Hematopoietic multipotent progenitor cell treated with erythropoietin and hydrocortisone succinate and interleukin-3 and kit ligand, for 15 days (in vitro differentiated cells): ENCODE measurements at regions not wholly inside any gene's neighbourhood (a gene's known extent, or its start where the extent isn't known, plus 50 kb on each side); places are given as distances from the start of the nearest gene placed in this dataset.

Source experiments
- DNase-seq: peaks from one replicate; pipeline ENCODE4 v3.0.0-alpha.2; 2015; ENCODE audit warnings: low spot score

DNA sequence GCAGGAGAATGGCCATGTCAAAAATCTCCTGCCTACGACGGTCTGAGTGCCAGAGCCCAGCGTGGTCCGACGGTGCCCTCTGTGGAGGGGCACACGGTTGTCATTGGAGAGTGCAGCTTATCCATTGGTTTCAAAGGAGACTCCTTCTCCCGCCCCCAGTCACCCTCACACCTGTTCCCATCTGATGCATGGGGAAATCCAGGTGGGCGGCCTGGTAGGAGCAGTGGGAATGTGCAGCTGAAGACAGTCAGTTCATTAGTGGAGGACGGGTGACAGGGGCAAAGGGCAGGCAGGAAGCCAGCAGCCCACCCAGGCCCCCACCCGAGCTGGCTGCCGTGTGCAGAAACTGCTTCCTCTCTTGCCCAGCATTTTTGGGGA is 162.3 kb downstream of the IRF8 start:
- DNase-seq = no peak

DNA sequence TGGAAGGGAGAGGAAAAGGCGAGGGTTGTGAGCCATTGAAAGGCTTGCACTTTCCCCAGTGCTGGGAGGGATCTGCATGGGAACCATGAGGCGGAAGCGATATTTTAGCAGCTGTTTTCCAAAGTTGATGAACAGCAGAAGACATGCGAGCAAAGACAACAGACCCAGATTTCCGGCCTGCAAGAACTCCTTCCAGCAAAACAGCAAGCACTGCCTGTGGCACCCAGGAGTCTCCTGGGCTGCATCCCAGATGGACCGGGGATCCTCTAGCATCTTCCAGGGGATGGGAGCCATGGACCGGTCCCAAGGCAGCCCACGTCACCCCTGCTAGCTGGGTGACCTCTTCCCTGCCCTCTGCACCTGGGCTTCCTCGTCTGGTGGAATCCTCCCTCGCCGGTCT is 162.8 kb downstream of the IRF8 start:
- DNase-seq = no peak

DNA sequence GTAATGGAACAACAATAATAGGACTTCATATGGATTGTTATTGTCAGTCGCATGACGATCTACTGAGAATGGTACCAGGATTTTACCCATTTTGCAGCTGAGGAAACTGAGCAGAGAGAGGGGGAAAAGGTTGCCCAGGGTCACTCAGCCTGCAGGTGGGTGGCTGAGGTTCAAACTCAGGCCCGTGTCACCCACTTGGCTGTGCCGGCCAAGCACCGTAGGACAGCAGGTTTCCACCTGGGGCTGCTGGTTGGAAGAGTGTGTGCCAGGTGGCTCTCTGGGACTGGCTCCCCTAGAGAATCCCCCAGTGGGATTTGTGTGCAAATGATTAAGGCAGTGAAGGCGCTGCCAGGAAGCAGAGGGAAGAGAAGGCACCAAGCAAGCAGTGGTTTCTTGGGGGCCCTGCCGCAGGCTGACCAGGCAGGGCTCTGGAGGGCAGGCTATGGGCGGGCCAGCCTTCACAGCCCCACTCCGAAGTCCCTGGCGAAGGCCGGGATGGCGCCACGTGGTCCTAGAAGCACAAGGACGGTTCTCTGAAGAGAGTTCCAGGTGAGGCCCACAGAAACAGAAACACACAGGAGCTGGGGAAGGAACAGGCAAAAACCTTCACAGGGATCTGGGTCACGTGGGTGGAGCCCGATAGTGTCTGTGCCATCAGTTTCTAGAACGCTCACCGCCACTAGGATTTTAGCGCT is 163.5 kb downstream of the IRF8 start:
- no peak for DNase-seq

DNA sequence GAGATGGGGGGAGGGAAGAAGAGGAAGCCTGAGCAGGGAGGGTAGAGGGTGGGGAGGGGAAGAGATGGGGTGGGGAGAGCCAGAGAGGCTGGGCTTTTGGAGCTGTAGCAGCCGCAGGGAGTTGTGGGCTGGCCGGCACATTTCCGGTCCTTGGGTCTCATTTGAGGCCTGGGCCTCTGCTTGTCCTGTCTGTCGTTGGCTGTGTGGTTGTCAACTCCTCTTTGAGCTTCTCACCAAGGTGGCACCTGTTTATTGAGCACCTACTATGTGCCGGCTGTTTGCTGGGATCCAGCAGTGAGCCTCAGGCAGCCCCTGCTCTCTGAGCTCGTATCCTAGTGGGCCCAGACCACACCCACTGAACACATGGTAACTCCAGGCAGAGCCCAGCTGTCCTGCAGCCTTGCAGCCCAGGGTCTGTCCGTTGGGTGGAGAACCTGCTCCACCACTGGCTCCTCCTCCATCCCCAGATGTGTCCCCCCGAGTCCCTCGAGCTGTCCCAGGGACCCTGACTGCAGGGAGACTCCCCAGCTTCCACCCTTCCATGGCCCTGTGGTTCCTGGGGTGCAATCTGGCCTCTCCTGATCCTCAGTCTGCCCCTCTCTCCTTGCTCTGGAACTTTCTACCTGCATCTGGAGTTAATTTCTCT is 164.9 kb downstream of the IRF8 start:
- no peak for DNase-seq

DNA sequence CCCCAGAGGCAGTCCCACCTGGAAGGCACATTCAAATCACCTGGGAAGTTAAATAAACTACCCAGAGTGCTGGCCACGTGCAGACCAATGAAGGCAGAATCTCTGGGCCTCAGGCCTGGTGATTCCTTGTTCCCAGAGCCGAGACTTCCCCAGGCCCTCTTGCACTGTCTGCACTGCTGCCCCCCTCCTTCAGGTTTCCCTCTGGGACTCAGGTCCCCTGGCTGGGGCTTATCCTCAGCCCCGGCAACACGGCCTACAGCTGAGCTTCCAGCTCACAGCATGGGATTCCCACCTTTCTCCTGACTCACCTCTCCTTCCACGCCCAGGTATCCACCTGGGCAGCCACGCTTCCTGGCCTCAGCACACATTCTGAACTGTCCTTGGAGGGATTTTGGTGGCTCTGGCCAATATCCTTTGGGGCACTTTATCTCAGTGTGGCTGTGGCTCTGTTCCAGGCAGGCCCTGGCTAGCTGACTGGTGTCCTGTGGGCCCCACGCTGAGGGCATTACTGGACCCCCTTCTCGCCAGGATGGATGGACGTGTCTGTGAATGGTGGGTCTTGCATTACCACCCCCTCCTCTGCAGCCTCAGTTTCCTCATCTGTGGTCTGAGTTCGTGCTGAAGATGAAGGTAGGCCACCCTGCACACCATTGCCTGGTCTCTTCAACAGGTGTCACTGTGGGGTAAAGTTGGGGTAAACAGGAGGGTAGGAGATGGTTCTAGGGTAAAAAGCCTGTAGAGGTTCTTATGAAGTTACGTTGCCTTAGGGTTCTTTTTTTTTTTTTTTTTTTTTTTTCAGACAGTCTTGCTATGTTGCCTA is 165.7 kb downstream of the IRF8 start:
- no peak for DNase-seq

DNA sequence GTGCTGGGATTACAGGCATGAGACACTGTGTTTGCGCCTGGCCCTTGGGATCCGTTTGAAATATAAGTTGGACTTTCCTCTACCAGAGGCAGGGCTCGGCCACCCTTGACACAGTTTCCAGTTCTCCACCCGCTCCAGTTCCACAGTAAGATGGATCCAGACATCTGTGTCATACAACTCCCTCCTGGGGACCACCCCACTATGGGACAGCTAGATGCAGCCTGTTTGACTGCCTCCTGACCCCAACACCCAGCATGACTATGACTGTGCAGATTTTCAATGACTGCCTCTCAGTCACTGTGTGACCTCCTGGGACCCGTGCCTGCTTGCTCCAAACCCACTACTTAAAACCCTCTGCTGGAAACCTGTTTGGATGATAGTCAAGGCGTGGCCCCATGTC is 166.7 kb downstream of the IRF8 start:
- peak; percentile 46 for DNase-seq

DNA sequence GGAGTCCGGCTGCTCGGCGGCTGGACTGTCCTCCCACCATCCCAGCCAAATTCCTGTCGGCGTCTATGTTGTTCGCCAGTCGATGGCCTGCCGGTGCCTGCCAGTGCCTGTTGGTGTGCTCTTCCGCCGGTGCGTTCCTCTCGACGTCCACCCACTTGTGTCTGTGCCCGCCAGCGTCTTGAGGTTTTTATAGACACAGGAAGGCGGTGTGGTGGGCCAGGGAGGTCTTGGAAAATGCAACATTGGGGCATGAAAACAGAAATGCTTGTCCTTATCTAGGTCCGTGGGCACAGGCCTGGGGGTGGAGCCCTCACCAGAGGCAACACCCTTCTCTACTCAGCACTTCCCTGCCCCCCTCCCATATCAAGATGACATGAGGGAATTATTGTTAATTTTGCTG is 167.8 kb downstream of the IRF8 start:
- peak; percentile 77 for DNase-seq

DNA sequence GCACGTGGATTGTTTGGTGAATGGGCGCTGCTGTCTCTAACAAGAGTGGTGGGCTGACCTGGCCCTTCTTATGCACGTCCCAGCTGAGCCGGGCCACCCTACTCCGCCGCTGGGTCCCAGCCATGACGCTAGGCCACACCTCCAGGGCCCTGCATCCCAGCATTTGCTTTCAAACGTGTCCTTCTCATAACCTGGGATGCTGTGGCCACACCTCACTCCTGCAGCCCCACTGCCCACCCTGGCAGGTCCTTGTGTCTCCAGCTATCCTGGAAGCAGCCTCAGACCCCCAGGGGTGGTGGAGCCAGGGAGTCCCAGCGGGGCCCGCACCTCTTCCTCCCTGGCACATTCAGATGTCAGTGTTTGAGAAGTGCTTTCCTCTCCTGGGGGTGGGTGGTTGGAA is 168.6 kb downstream of the IRF8 start:
- no peak for DNase-seq

DNA sequence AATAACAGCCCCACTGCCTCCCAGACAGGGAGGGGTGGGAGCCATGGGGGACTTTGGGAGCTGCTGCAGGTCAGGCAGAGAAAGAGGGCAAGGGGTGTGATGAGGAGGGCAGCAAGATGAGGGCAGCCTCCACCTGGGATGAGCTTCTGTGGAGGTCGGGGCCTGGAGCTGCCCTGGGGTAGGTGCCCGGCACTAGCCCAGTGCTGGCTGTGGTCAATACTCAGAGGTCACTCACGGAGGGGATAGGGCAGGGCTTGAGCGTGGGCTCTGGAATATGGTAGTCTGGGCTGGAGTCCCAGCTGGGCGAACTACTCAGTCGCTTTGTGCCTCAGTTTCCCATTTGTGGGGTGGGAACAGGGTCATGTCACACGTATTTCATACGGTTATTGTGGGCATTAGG is 169.0 kb downstream of the IRF8 start:
- DNase-seq = no peak

DNA sequence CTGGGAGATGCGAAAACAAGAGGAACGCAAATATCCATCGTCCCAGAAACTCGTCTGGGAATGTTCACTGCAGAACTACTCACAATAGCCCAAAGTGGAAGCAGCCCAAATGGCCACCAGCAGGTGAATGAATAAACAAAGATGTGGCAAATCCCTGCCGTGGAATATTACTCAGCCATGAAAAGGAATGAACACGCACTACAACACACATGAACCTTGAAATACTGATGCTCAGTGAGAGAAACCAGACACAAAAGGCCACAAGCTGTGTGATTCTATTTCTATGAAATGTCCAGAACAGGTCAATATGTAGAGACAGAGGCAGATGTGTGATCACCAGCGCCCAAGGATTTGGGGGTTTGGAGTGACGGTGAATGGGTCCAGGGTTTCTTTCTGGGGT is 169.8 kb downstream of the IRF8 start:
- DNase-seq = no peak

DNA sequence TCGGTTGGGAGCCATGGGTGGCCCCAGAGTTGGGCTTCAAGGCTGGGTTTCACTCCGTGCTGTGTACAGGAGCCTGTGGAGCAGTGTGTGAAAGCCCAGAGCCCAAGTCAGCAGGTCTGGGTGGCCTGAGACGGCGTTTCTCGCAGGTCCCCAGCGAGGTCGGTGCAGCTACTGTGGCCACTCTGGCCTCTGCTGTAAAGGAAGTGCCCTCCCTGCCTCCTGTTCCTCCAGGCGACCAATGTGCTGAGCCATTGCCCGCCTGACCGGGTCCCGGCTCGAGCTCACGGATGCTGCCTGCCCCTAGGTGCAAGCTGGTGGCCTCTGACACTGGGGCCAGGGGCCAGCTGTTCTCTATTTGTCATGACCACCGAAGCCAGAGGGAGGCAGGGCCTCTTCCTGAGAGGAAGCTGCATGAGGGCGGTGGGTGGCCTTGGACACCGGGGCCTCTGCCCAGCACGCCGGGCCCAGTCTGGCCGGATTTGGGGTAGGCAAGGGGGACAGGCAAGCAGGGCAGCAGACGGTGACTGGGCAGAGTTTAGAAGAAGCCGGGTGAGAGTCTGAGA is 170.9 kb downstream of the IRF8 start:
- no peak for DNase-seq

DNA sequence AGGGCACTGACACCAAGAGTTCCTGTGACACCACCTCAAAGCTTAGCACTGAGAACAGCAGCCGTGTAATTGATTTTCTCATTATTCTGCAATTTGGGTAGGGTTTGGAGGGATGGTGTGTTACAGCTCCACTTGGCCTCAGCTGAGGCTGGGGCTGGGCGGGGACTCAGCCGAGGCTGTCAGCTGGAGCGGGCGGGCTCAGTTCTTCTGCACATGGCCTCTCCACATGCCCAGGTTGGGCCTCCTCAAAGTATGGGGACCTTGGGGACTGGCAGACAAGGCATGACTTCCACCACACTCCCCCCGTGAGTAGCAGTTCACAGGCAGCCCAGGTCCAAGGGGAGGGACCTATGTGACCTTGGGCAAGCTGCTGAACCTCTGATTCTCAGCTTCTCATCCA is 171.5 kb downstream of the IRF8 start:
- no peak for DNase-seq

DNA sequence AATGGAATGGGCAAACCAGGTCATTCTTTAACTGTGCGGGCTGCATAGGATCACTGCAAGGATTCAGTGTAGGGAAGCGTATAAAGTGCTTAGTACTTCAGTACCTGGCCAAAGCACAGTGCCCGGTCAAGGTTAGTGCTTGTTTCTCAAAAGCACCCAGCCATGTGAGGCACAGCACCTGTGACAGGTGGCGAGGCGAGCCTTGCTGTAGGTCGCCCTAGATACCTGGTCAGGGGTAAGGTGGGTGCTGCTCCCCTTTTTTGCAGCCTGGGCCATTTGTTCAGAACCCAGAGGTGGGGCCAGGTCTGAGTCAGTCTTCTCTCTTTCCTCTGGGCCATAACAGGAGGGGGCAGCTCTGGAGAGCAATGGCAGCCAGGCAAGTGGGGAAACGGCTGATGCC is 172.0 kb downstream of the IRF8 start:
- no peak for DNase-seq

DNA sequence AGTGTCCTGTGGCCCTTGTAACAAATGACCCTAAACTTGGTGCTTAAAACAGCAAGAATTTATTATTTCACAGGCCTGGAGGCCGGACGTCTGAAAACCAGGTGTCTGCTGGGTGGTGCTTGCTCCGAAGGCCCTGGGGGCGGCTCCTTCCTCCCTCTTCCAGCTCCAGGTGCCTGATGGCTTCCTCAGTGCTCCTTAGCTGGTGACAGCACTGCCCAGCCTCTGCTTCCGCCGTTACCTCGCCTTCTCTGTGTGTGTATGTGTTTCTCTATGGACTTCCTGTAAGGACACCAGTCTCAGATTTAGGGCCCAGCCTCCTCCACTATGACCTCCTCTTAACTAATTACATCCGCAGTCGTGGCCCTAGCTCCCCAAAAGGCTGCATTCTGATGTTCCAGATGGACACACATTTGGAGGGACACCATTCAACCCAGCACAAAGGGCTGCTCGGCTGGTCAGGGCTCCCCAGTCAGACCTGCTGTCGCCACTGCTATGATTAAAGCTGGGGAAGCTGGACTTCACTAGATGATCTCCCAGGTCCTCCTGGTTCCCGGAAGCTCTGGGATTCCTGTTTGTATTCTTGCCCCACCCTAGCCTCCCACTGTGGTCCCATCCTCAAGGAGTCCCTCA is 172.8 kb downstream of the IRF8 start:
- DNase-seq = no peak

DNA sequence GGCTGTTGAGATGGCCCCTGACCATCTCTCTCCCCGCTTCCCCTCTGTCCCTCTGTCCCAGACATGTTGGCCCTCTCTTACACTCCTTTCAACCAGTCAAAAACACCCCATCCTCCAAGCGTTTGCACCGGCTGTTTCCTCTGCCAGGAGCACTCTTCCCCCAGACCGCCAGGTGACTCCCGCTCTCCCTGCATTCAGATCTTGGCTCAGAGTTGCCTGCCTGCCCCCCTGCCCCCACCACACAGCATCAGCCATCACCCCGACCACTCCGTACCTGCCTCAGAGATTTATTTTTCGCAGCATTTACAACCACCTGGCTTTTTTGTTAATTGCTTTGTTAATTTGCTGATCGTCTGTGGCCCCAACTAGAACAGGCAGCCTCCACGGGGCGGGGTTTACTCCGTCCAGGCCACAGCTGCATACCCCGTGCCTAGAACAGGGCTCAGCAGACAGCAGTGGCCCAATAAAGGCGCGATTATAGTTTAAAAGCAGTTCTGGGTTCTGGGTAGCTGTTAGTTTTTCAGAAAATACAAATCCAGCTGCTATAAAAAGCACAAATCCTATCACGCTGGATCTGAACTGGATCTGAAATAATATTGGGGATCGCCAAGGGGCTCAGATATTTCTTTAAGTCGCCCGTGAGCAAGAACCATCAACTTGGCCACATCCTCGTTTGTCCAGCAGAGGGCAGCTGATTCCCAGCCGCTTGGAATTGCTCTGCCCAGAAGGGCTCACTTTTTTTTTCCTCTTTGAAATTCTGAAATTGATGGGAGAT is 173.6 kb downstream of the IRF8 start:
- DNase-seq = peak; percentile 50

DNA sequence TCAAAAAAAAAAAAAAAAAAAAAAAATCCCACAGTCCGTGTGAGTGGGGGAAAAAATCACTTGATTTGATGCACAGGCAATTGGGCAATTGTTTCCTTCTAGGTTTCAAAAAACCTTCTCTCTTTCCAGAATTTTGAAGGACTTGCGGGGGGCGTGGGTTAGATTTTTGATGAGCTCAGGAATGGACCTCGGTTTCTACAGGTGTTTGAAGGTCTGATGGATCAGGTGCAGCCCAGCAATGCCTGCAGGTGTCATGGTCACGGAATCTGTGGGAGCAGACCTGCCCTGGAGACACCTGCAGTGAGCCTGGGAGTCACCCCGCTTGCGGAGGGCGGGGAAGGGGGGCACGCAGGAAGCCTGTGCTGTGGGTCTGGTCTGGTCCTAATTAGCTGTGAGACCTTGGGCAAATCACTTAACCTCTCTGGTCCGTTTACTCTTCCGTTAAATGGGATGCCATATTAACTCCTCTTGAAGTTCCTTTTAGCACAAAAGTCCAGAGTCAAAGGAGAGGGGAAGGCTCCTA is 174.2 kb downstream of the IRF8 start:
- DNase-seq = no peak

DNA sequence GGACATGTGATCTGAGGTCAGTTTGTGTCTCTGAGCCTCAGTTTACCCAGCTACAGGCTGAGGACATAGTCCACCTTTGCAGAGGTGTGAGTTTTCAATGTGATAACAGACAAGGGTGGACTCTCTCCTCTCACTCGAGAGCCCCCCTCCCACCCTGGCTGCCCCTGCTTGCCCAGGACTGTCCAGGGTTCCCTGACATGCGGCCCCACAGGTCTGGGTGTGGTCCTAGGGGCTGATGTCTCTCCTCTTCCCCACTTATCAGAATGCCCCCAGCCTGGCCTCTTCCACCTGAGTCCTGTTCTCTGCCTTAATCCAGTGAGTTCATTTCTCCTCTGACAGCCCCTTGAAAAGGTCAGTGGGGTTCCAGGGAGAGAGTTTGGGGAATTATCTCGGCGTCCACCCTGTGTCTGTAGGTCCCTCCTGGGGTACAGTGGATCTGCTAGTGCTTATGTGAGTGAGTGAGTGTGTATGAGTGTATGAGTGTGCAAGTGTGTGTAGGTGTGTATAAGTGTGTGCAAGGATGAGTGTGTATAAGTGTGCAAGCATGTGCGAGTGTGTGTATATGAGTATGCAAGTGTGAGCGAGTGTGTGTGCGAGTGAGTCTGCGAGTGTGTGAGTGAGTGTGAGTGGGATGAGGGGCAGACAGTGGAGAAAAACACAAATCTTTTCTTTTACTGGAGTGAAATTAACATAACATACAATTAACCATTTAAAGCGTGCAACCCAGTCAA is 175.0 kb downstream of the IRF8 start:
- no peak for DNase-seq

DNA sequence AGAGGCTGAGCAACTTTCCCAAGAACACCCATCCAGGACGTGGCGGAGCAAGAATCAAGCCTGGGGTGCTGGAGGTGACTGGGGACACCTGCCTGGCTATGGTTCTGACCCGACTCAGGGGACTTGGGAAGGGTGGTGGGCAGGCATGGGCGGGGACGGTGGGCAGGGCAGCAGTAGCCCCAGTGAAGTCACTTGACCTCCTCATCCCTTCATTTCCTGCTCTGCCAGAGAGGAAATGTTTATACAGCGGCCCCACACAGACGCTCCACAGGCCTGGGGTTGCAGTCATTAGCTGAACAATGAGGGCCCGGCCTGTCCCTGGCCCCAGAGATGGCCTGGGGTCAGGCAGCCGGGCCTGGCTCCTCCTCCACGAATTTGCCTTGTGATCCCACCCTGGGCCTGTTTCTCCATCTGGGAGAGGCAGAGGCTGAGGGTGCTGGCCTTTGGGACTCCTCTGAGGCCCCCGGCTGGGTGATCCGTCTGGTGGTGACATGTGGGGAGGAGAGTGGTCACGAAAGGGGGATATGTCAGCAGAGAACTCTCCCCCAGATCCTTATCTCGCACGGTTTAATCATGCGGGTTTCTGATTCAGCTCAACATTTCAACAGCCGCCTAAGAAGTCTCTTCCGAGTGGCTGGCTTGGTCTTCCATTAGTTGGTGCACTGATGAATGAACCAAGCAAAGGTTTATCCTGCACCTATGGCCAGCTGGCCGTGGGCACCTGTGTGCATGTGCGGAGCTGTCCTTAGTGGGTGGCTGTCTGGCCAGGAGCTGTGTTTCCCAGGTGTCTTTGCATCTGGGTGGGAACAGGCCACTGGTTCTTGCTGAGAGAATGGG is 175.9 kb downstream of the IRF8 start:
- no peak for DNase-seq

DNA sequence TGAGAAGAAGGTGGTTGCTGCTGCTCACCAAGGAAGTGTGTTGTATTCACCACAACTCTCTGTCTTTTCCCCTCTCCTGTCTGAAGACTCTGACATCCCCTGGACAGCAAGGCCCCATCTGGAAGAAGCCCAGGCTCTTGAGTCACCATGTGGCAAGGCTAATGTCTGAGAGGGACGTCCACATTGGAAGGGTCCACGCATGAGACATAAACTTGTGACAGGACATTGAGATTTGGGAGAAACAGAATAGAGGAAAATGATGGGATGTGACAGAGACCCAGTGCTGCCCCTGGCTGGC is 176.5 kb downstream of the IRF8 start:
- DNase-seq = no peak

DNA sequence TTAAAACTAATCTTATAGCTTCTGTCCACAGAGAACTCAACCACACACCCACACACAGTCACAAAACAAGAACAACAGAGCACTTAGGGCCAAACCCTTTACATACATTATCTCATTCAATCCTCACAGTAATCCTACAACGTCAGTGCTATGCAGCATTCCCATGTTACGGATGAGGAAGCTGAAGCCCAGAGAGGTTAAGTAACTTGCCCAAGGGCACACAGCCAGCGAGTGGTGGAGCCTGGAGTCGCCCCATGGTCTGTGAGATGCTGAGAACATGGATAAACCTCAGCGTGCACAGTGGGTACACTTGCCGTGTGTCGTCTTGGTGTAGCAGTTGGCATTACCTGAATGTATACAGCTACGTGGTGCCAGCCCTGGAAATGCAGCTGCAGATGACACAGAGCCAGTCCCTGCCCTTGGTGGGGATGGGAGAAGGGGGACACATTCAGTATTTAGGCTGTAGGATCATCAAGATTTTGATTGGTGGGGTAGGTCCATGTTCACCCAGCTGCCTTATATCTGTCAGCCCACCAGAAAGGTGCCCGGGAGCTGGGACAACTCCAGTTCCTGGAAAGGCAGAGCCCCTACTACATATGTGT is 177.0 kb downstream of the IRF8 start:
- DNase-seq = no peak
